ENCODE measurements at regions not wholly inside any gene's neighbourhood (a gene's known extent, or its start where the extent isn't known, plus 50 kb on each side); places are given as distances from the start of the nearest gene placed in this dataset.

- DNase-seq, result peak in 1 of 42 donors; percentile 2
- intact Hi-C loops (cut with DNase I), result no loop called here
Observed at GRCh38 chr12:115771065-115771464, 506.4 kb downstream of the MED13L start.

GRCh38 chr12:115770643-115771042, 506.9 kb downstream of the MED13L start:
- intact Hi-C loops (cut with DNase I), result no loop called here
- DNase-seq, result no peak

- DNase-seq, result no peak
- intact Hi-C loops (cut with DNase I), result no loop called here
Observed at GRCh38 chr12:115767916-115768315, 509.6 kb downstream of the MED13L start.

- intact Hi-C loops (cut with DNase I), result no loop called here
- DNase-seq, result no peak
Observed at GRCh38 chr12:115763982-115764621, 513.4 kb downstream of the MED13L start.

- DNase-seq, result no peak
- intact Hi-C loops (cut with DNase I), result no loop called here
Observed at GRCh38 chr12:115763376-115763775, 514.1 kb downstream of the MED13L start.

- intact Hi-C loops (cut with DNase I), result no loop called here
- no peak for DNase-seq
Observed at GRCh38 chr12:115762936-115763335, 514.6 kb downstream of the MED13L start.

GRCh38 chr12:115761784-115762183, 515.7 kb downstream of the MED13L start:
- intact Hi-C loops (cut with DNase I), result no loop called here
- no peak for DNase-seq

GRCh38 chr12:115760231-115760630, 517.3 kb downstream of the MED13L start:
- intact Hi-C loops (cut with DNase I), result no loop called here
- DNase-seq, result no peak

- intact Hi-C loops (cut with DNase I), result loop anchor here (10.0 kb wide), 1 partner anchor 614 kb away; no protein-coding TSS in a partner anchor
- no peak for DNase-seq
Observed at GRCh38 chr12:115758877-115759620, 518.4 kb downstream of the MED13L start.

- no peak for DNase-seq
- intact Hi-C loops (cut with DNase I), result loop anchor here (10.0 kb wide), 1 partner anchor 613 kb away; no protein-coding TSS in a partner anchor
Observed at GRCh38 chr12:115758183-115758582, 519.3 kb downstream of the MED13L start.

- intact Hi-C loops (cut with DNase I), result loop anchor here (10.0 kb wide), 1 partner anchor 612 kb away; no protein-coding TSS in a partner anchor
- no peak for DNase-seq
Observed at GRCh38 chr12:115756804-115757203, 520.7 kb downstream of the MED13L start.

GRCh38 chr12:115756271-115756670, 521.2 kb downstream of the MED13L start:
- intact Hi-C loops (cut with DNase I), result loop anchor here (10.0 kb wide), 1 partner anchor 611 kb away; no protein-coding TSS in a partner anchor
- DNase-seq, result no peak

GRCh38 chr12:115755725-115756085, 521.8 kb downstream of the MED13L start:
- DNase-seq, result no peak
- intact Hi-C loops (cut with DNase I), result loop anchor here (10.0 kb wide), 1 partner anchor 611 kb away; no protein-coding TSS in a partner anchor

- intact Hi-C loops (cut with DNase I), result loop anchor here (10.0 kb wide), 1 partner anchor 610 kb away; no protein-coding TSS in a partner anchor
- no peak for DNase-seq
Observed at GRCh38 chr12:115755061-115755724, 522.3 kb downstream of the MED13L start.

GRCh38 chr12:115752913-115753726, 524.4 kb downstream of the MED13L start:
- DNase-seq, result peak in 35 of 42 donors; percentile 6 to 79 (median 50)
- intact Hi-C loops (cut with DNase I), result loop anchor here (2.0 to 10.0 kb wide), 2 partner anchors 608 to 1090 kb away; no protein-coding TSS in a partner anchor

GRCh38 chr12:115752156-115752555, 525.3 kb downstream of the MED13L start:
- DNase-seq, result no peak
- intact Hi-C loops (cut with DNase I), result loop anchor here (2.0 to 10.0 kb wide), 2 partner anchors 607 to 1089 kb away; no protein-coding TSS in a partner anchor

- intact Hi-C loops (cut with DNase I), result loop anchor here (10.0 kb wide), 1 partner anchor 606 kb away; no protein-coding TSS in a partner anchor
- no peak for DNase-seq
Observed at GRCh38 chr12:115750340-115750739, 527.2 kb downstream of the MED13L start.

- no peak for DNase-seq
- intact Hi-C loops (cut with DNase I), result no loop called here
Observed at GRCh38 chr12:115749071-115749841, 528.2 kb downstream of the MED13L start.
